Osteoblast (primary cell): ENCODE measurements at regions not wholly inside any gene's neighbourhood (a gene's known extent, or its start where the extent isn't known, plus 50 kb on each side); places are given as distances from the start of the nearest gene placed in this dataset.
A peak's percentile ranks its signal among the peaks of the same experiment; 100 is the strongest.

Experiments used
- DNase-seq: peaks from one replicate; pipeline ENCODE4 v3.0.0; 2011; ENCODE audit warnings: low spot score, mixed read lengths; ENCODE audit not compliant: insufficient read length; ENCODE audit errors: missing footprints
- H2AFZ ChIP-seq: 2 replicates; pipeline ENCODE4 v1.6.0; 2011; ENCODE audit warnings: mild to moderate bottlenecking, low read length
- H3K27ac ChIP-seq: 2 replicates; pipeline ENCODE4 v1.5.1; 2011; ENCODE audit warnings: mild to moderate bottlenecking, low read depth, low read length, moderate library complexity
- H3K27me3 ChIP-seq: 2 replicates; pipeline ENCODE4 v1.6.0; 2012; ENCODE audit warnings: mild to moderate bottlenecking, control low read depth, inconsistent platforms, low read length, moderate library complexity; ENCODE audit not compliant: insufficient read depth
- H3K36me3 ChIP-seq: 2 replicates; pipeline ENCODE4 v1.5.1; 2011; ENCODE audit warnings: mild to moderate bottlenecking, low read length, control low read depth, moderate library complexity; ENCODE audit not compliant: insufficient read depth
- H3K4me1 ChIP-seq: 2 replicates; pipeline ENCODE4 v1.5.1; 2011; ENCODE audit warnings: mild to moderate bottlenecking, low read length, control low read depth, moderate library complexity; ENCODE audit not compliant: insufficient read depth
- H3K4me2 ChIP-seq: 2 replicates; pipeline ENCODE4 v1.6.0; 2011; ENCODE audit warnings: mild to moderate bottlenecking, low read length; ENCODE audit not compliant: insufficient read depth
- H3K4me3 ChIP-seq: fragments of 200-600 bp; sonication (generic); 3 replicates; pipeline ENCODE4 v1.5.1; 2012; ENCODE audit warnings: mild to moderate bottlenecking, low read length, inconsistent platforms; ENCODE audit not compliant: insufficient read depth
- H3K79me2 ChIP-seq: 2 replicates; pipeline ENCODE4 v1.6.0; 2012; ENCODE audit warnings: mild to moderate bottlenecking, low read length, control low read depth, inconsistent platforms; ENCODE audit not compliant: insufficient read depth
- H3K9me3 ChIP-seq: 2 replicates; pipeline ENCODE4 v1.5.1; 2011; ENCODE audit warnings: low read depth, low read length, control low read depth
- H4K20me1 ChIP-seq: 2 replicates; pipeline ENCODE4 v1.6.0; 2012; ENCODE audit warnings: mild to moderate bottlenecking, low read length, control low read depth; ENCODE audit not compliant: insufficient read depth
- CTCF ChIP-seq: IDR thresholded peaks from 2 replicates; pipeline ENCODE4 v1.5.1; 2011; ENCODE audit warnings: mild to moderate bottlenecking, low read depth, low read length, moderate library complexity; ENCODE audit errors: extremely low read depth

DNA sequence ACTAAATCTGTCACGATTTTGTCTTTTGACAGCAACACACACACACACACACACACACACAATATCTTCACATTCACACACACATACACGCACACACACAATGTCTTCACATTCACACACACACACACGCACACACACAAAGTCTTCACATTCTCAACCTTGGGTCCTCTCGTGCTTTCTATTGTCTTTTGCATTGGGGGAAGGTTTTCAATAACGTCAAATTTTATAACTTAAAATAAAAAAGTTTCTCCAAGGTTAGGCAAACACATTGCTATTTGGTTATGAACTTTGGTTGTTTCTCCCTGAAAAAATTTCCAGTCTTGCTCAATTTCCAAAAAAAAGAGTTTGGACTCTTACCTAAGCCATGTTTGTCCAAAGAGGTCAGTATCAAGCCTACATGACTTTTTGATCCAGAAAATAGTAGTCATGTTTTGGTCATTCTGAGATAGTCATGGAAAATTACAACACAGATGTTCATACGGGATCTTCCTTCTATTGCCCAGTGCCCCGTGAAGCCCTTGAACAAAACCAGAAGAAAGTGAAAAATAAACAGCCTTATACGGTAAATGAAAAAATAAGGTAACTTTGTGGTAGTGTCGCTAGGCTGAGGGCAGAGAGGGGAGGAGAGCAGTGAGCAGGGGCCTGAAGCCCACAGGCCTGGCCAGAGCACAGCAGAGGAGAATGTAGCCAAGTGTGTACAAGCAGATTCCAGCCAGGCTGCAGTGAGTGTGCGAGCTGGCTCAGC lies 542.8 kb upstream of the ID2 start:
- H2AFZ ChIP-seq, result peak overlapping the region; percentile 73
- no peaks in the 10 kb centered on the region for H3K9me3 ChIP-seq
- H3K4me3 ChIP-seq, result no peak overlapping the region
- no peaks in the 10 kb centered on the region for H3K36me3 ChIP-seq
- H4K20me1 ChIP-seq, result no peaks in the 10 kb centered on the region
- no peaks in the 10 kb centered on the region for H3K79me2 ChIP-seq
- DNase-seq, result peak; percentile 85
- H3K4me2 ChIP-seq, result peak overlapping the region; percentile 12
- H3K27me3 ChIP-seq, result no peaks in the 10 kb centered on the region
- peak overlapping the region; percentile 78 for H3K27ac ChIP-seq
- H3K4me1 ChIP-seq, result peaks cover 8% of the 10 kb centered on the region
- TF ChIP-seq CTCF, result no peak

DNA sequence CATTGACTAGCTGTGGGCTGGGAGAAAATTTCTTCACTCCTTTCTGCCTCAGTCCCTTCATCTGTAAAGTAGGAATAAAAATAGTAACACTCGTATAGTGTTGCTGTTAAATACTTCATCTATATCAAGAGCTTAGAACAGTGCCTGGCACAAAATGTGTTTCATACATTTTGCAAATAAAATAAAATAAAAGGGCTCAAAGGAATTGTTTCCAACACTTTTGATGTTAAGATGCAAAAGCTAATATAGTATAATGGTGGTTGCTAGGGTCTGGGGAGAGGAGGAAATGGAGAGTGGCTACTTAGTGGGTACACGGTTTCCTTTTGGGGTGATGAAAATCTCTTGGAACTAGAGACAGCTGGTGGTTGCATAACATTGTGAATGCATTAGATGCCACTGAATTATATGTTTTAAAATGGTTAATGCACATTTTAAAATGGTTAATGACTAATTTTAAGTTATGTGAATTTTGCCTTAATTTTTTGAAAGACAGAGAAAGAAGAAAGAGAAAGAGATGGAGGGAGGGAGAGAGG lies 542.1 kb upstream of the ID2 start:
- Histone ChIP-seq H3K79me2 (no peaks in the 10 kb centered on the region), H3K4me3 (no peak overlapping the region), H3K27ac (peak overlapping the region; percentile 78), H3K4me2 (peak overlapping the region; percentile 12), H3K4me1 (peaks cover 14% of the 10 kb centered on the region), H3K36me3 (no peaks in the 10 kb centered on the region), H3K27me3 (no peaks in the 10 kb centered on the region), H3K9me3 (no peaks in the 10 kb centered on the region), H2AFZ (peak overlapping the region; percentile 73), H4K20me1 (no peaks in the 10 kb centered on the region)
- no peak for TF ChIP-seq CTCF
- DNase-seq, result no peak

- H3K27me3 ChIP-seq, result no peaks in the 10 kb centered on the region
- no peak for TF ChIP-seq CTCF
- peaks cover 21% of the 10 kb centered on the region for H3K4me1 ChIP-seq
- H3K79me2 ChIP-seq, result no peaks in the 10 kb centered on the region
- DNase-seq, result no peak
- H3K36me3 ChIP-seq, result no peaks in the 10 kb centered on the region
- H3K27ac ChIP-seq, result no peak overlapping the region
- no peaks in the 10 kb centered on the region for H3K9me3 ChIP-seq
- no peak overlapping the region for H2AFZ ChIP-seq
- H3K4me3 ChIP-seq, result no peak overlapping the region
- no peaks in the 10 kb centered on the region for H4K20me1 ChIP-seq
- no peak overlapping the region for H3K4me2 ChIP-seq
Observed at GRCh38 chr2:8141079-8141707, 540.7 kb upstream of the ID2 start.

- Histone ChIP-seq H3K4me2 (no peak overlapping the region), H2AFZ (no peak overlapping the region), H3K27me3 (no peaks in the 10 kb centered on the region), H3K36me3 (no peaks in the 10 kb centered on the region), H3K4me1 (peaks cover 21% of the 10 kb centered on the region), H3K79me2 (no peaks in the 10 kb centered on the region), H4K20me1 (no peaks in the 10 kb centered on the region), H3K27ac (no peak overlapping the region), H3K9me3 (no peaks in the 10 kb centered on the region), H3K4me3 (no peak overlapping the region)
- TF ChIP-seq CTCF, result no peak
- no peak for DNase-seq
Observed at GRCh38 chr2:8141780-8142179, 540.1 kb upstream of the ID2 start.
